Liver (tissue), 3 donors: ENCODE measurements at regions not wholly inside any gene's neighbourhood (a gene's known extent, or its start where the extent isn't known, plus 50 kb on each side); places are given as distances from the start of the nearest gene placed in this dataset.

Experiments used
- FOXA2 ChIP-seq: IDR thresholded peaks from 2 replicates; pipeline ENCODE4 v1.6.1; 2016; ENCODE audit warnings: antibody characterized with exemption
- GABPA ChIP-seq, 2 donors: IDR thresholded peaks in 1 of 2; conservative IDR thresholded peaks in 1 of 2; 2 replicates each; pipeline ENCODE4 v1.6.1; 2016; ENCODE audit warnings: antibody characterized with exemption in 2 of 2, mild to moderate bottlenecking in 1 of 2, moderate library complexity in 1 of 2
- YY1 ChIP-seq: IDR thresholded peaks from 2 replicates; pipeline ENCODE4 v1.6.1; 2016; ENCODE audit warnings: antibody characterized with exemption, mild to moderate bottlenecking
- TF ChIP-seq, protein P1 (sequence below): fragments of 150-350 bp; IDR thresholded peaks from 2 replicates; pipeline ENCODE4 v1.5.1; 2017; ENCODE audit warnings: improper control_type of control experiment, low read depth, low read length; ENCODE audit not compliant: missing input control
- TF ChIP-seq, protein P2 (sequence below): IDR thresholded peaks from 2 replicates; pipeline ENCODE4 v1.6.1; 2016; ENCODE audit warnings: antibody characterized with exemption
- donor health status: healthy.
- donor health status: healthy.

DNA sequence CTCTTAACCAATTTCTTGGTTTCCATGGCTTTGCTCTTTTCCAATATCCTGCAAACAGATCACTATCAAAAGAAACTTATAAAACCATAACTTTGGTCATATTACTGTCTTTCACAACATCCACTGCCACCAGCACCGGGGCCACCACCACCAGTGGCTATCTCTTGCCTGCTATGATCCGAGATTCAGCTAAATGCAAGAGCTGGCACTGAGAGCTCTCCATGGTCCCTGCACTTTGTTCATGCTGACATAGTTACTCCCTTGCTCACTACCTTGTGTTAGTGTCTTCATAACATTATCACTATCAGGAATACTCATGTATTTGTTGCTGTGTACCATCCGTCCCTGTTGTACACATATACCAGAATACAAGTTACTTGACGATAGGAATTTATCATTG, 299.0 kb downstream of the ETS1 start:
- no peak for TF ChIP-seq YY1
- TF ChIP-seq, protein P1, sequence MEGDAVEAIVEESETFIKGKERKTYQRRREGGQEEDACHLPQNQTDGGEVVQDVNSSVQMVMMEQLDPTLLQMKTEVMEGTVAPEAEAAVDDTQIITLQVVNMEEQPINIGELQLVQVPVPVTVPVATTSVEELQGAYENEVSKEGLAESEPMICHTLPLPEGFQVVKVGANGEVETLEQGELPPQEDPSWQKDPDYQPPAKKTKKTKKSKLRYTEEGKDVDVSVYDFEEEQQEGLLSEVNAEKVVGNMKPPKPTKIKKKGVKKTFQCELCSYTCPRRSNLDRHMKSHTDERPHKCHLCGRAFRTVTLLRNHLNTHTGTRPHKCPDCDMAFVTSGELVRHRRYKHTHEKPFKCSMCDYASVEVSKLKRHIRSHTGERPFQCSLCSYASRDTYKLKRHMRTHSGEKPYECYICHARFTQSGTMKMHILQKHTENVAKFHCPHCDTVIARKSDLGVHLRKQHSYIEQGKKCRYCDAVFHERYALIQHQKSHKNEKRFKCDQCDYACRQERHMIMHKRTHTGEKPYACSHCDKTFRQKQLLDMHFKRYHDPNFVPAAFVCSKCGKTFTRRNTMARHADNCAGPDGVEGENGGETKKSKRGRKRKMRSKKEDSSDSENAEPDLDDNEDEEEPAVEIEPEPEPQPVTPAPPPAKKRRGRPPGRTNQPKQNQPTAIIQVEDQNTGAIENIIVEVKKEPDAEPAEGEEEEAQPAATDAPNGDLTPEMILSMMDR, result no peak
- no peak for TF ChIP-seq GABPA (IDR thresholded peaks at IDR 0.05 in 1 of 2, conservative IDR thresholded peaks at IDR 0.05 in 1 of 2)
- TF ChIP-seq FOXA2, result no peak
- TF ChIP-seq, protein P2, sequence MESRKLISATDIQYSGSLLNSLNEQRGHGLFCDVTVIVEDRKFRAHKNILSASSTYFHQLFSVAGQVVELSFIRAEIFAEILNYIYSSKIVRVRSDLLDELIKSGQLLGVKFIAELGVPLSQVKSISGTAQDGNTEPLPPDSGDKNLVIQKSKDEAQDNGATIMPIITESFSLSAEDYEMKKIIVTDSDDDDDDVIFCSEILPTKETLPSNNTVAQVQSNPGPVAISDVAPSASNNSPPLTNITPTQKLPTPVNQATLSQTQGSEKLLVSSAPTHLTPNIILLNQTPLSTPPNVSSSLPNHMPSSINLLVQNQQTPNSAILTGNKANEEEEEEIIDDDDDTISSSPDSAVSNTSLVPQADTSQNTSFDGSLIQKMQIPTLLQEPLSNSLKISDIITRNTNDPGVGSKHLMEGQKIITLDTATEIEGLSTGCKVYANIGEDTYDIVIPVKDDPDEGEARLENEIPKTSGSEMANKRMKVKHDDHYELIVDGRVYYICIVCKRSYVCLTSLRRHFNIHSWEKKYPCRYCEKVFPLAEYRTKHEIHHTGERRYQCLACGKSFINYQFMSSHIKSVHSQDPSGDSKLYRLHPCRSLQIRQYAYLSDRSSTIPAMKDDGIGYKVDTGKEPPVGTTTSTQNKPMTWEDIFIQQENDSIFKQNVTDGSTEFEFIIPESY, result no peak
